ENCODE measurements at regions not wholly inside any gene's neighbourhood (a gene's known extent, or its start where the extent isn't known, plus 50 kb on each side); places are given as distances from the start of the nearest gene placed in this dataset.

DNA sequence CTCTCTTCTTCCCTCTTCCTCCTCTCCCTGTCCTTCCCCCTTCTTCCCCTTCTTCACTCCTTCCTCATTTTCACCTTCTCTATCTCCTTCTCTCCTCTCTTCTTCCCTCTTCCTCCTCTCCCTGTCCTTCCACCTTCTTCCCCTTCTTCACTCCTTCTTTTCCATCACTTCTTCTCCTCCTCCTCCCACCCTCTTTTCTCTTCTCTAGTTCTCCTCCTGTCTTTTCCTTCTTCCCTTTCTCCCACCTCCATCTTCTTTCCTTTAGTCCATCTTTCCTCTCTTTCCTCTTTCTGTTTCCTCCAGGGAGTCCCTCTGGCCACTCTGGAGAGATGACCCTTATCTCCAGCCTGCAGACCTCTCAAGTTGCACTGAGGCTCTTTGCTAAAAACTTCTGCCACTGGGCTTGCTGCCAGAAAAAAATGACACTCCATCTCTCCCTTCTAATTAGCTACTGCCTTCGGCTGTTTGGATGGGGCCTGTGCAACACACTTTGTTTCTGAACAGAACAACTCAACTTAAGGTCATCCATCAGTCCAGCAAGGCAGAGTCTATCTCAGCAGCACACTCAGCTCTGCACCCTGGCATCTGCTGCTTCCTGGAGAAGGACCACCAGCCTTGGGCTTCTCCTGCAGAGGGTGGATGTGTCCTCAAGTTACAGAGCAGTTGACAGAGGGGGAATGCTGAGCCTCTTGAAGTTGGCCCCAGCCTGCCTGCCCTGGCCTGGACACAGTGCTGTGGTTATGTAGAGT lies 538.8 kb downstream of the MATN1 start:
- Histone ChIP-seq H3K27ac (no peak overlapping the region), H3K4me3 (no peak overlapping the region), H3K27me3 (no peaks in the 10 kb centered on the region), H3K4me1 (no peaks in the 10 kb centered on the region), H3K36me3 (no peaks in the 10 kb centered on the region), H3K9me3 (no peaks in the 10 kb centered on the region)
- no peak for TF ChIP-seq CTCF (IDR thresholded peaks at IDR 0.05)
- intact Hi-C loops (cut with DNase I) = no loop called here
- no peak for DNase-seq (ENCODE audit: low spot score in 2 of 2)

- Histone ChIP-seq H3K27ac (no peak overlapping the region), H3K4me3 (no peak overlapping the region), H3K4me1 (no peaks in the 10 kb centered on the region), H3K9me3 (no peaks in the 10 kb centered on the region), H3K27me3 (no peaks in the 10 kb centered on the region), H3K36me3 (no peaks in the 10 kb centered on the region)
- TF ChIP-seq CTCF (IDR thresholded peaks at IDR 0.05) = no peak
- intact Hi-C loops (cut with DNase I) = no loop called here
- no peak for DNase-seq (ENCODE audit: low spot score in 2 of 2)
Observed at GRCh38 chr1:30183895-30184294, 539.5 kb downstream of the MATN1 start.

DNA sequence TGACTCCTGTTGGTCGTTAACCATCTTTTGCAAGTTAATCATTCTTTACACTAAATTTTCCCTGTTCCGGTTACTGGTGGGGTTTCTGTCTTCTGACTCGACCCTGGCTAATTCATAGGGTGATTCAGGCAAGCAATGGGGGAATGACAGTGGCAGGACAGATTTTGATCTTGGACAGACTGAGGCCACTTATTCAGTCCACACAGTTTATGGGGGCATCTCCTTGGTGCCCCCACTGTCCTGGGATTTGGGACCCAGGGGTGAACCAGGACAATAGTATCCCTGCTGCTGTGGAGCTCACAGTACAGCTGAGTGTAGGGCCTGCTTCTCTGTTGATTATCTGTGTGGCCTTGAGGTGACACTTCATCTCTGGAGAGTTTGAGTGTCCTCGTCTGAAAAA lies 540.4 kb downstream of the MATN1 start:
- no peak for DNase-seq (ENCODE audit: low spot score in 2 of 2)
- H3K4me3 ChIP-seq = no peak overlapping the region
- H3K27ac ChIP-seq = no peak overlapping the region
- H3K27me3 ChIP-seq = no peaks in the 10 kb centered on the region
- no peaks in the 10 kb centered on the region for H3K36me3 ChIP-seq
- no peaks in the 10 kb centered on the region for H3K4me1 ChIP-seq
- H3K9me3 ChIP-seq = no peaks in the 10 kb centered on the region
- TF ChIP-seq CTCF (IDR thresholded peaks at IDR 0.05) = no peak
- intact Hi-C loops (cut with DNase I) = no loop called here

DNA sequence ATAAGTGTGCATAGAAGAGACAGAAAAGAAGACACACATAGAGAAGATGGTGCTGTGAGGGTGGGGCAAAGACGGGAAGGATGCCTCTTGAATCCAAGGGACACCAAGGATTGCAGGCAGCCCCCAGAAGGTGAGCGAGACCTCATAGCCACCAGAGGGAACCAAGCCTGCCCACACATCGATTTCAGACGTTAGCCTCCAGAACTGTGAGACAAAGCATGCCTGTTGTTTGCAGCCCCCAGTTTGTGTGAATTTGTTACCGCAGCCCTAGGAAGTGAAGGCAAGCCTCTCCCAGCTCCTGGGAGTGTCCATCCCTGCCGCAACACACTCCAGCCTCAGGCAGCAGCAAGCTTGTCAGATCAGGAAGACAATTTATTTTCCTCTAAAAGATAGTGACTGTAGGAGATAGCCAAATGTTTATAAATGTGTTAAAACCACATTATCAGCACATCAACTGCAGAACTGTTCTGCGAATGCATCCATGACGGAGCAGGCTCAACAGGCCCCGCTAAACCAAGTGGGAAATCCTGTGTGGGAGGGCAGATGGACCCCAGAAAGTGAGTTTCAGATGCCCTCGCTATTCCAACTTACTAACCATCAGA lies 543.3 kb downstream of the MATN1 start:
- intact Hi-C loops (cut with DNase I) = no loop called here
- TF ChIP-seq CTCF (IDR thresholded peaks at IDR 0.05) = no peak
- no peak overlapping the region for H3K4me3 ChIP-seq
- no peaks in the 10 kb centered on the region for H3K27me3 ChIP-seq
- H3K4me1 ChIP-seq = no peaks in the 10 kb centered on the region
- no peaks in the 10 kb centered on the region for H3K9me3 ChIP-seq
- no peak overlapping the region for H3K27ac ChIP-seq
- DNase-seq (ENCODE audit: low spot score in 2 of 2) = no peak
- H3K36me3 ChIP-seq = no peaks in the 10 kb centered on the region

DNA sequence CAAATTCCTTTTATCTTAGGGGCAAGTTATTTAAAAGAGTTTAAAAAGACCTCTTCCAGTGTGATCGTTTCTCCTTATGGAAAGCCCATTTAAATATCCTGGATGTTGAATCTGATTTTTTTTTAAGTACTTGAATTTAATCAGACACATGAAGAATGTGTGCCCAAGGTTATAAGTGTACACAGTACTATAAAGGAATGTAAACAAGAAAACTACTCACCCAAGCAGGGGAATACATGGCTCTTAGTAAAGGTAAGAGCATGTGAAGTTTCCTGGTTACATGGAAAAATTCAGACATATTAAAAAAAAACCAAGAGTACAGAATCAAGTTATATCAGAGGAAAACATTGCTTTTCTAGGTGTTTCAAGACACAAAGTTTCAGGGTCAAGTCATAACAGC lies 546.9 kb downstream of the MATN1 start:
- Histone ChIP-seq H3K4me1 (no peaks in the 10 kb centered on the region), H3K4me3 (no peak overlapping the region), H3K9me3 (no peaks in the 10 kb centered on the region), H3K36me3 (no peaks in the 10 kb centered on the region), H3K27ac (no peak overlapping the region), H3K27me3 (no peaks in the 10 kb centered on the region)
- intact Hi-C loops (cut with DNase I) = no loop called here
- DNase-seq (ENCODE audit: low spot score in 2 of 2) = no peak
- TF ChIP-seq CTCF (IDR thresholded peaks at IDR 0.05) = no peak
